K562 (cell line): ENCODE measurements at regions not wholly inside any gene's neighbourhood (a gene's known extent, or its start where the extent isn't known, plus 50 kb on each side); places are given as distances from the start of the nearest gene placed in this dataset.

ENCODE experiments used
- ATAC-seq: fragments of 200-7000 bp; cut with Tn5 transposase; 3 replicates; pipeline ENCODE4 v1.9.1; 2020; ENCODE audit warnings: moderate library complexity
- BruUV-seq: library from RNA; stranded (reverse); fragments of 400-500 nt; replicated peaks from 2 replicates; lab custom pipeline; 2021; lab: Mats Ljungman, UMichigan
- CTCF ChIA-PET: fragments of 300-600 bp; formaldehyde crosslinking; extraction: SDS; loops from one replicate; lab custom pipeline; 2021; ENCODE audit warnings: low intra/inter-chr PET ratio; lab: Yijun Ruan, JAX
- POLR2A ChIA-PET: fragments of 300-600, 350-650 bp; sonication (Branson Sonifier 250); formaldehyde crosslinking; extraction: SDS; loops from one replicate; lab custom pipeline; 2021; ENCODE audit warnings: antibody characterized with exemption, inconsistent platforms; lab: Yijun Ruan, JAX
- DNase-seq, 4 experiments: peaks; one replicate each; pipeline versions ENCODE4 v3.0.0 to v3.0.0-alpha.2; 2011 to 2018; ENCODE audit warnings: low spot score in 3 of 4, mixed read lengths in 3 of 4; ENCODE audit errors: extremely low read depth in 1 of 4
- FAIRE-seq: peaks from 2 replicates; lab custom pipeline; 2011; peaks lifted over from hg19 to GRCh38; lab: Jason Lieb, UNC
- H2AFZ ChIP-seq: 2 replicates; pipeline ENCODE4 v1.6.0; 2011; ENCODE audit warnings: low read depth, low read length, control low read depth, inconsistent platforms
- H3K27ac ChIP-seq: fragments of 200-600 bp; 3 replicates; pipeline ENCODE4 v1.8.0; 2011; ENCODE audit warnings: low read depth, mild to moderate bottlenecking, control low read depth, inconsistent platforms, low read length, moderate library complexity, mixed read lengths; ENCODE audit errors: extremely low read depth
- H3K27me3 ChIP-seq, 2 experiments: fragments of 300-600 bp in 1 of 2; 2 replicates in 1 of 2; 3 replicates in 1 of 2; pipeline versions ENCODE4 v1.6.0 to v1.8.0; 2011; ENCODE audit warnings: inconsistent platforms in 2 of 2, low read length in 2 of 2, mild to moderate bottlenecking in 1 of 2, mixed read lengths in 1 of 2, moderate library complexity in 1 of 2; ENCODE audit not compliant: control insufficient read depth in 2 of 2, insufficient read depth in 2 of 2
- H3K36me3 ChIP-seq: fragments of 300-600 bp; 3 replicates; pipeline ENCODE4 v1.8.0; 2011; ENCODE audit warnings: mild to moderate bottlenecking, low read length, inconsistent platforms; ENCODE audit not compliant: control insufficient read depth, insufficient read depth
- H3K4me1 ChIP-seq, 2 experiments: fragments of 200-600 bp in 1 of 2; replicated peaks in 1 of 2; 2 replicates in 1 of 2; 3 replicates in 1 of 2; pipeline versions ENCODE4 v1.5.1 to v1.8.0; 2011; ENCODE audit warnings: inconsistent platforms in 2 of 2, low read length in 2 of 2, mild to moderate bottlenecking in 1 of 2, mixed read lengths in 1 of 2, moderate library complexity in 1 of 2; ENCODE audit not compliant: control insufficient read depth in 2 of 2, insufficient read depth in 2 of 2
- H3K4me2 ChIP-seq: 2 replicates; pipeline ENCODE4 v1.6.1; 2011; ENCODE audit warnings: low read length, control low read depth, inconsistent platforms, mixed read lengths; ENCODE audit not compliant: insufficient read depth
- H3K4me3 ChIP-seq: fragments of 200-600 bp; sonication (generic), shearing (Covaris generic); 2 replicates; pipeline ENCODE4 v1.5.1; 2016; ENCODE audit warnings: control low read depth, inconsistent platforms
- H3K79me2 ChIP-seq: fragments of 200-600 bp; 3 replicates; pipeline ENCODE4 v1.8.0; 2011; ENCODE audit warnings: low read length, inconsistent platforms; ENCODE audit not compliant: control insufficient read depth, insufficient read depth
- H3K9ac ChIP-seq, 2 experiments: 2 replicates each; pipeline versions ENCODE4 v1.6.0 to v1.6.1; 2011; ENCODE audit warnings: low read depth in 2 of 2, low read length in 2 of 2, control low read depth in 1 of 2, inconsistent platforms in 1 of 2, mild to moderate bottlenecking in 1 of 2, mixed read lengths in 1 of 2; ENCODE audit not compliant: insufficient read depth in 1 of 2
- H3K9me1 ChIP-seq: one replicate; pipeline ENCODE4 v1.6.0; 2011; ENCODE audit warnings: inconsistent platforms, mild to moderate bottlenecking, low read length, moderate library complexity; ENCODE audit not compliant: control insufficient read depth, insufficient read depth
- H3K9me3 ChIP-seq: replicated peaks from 2 replicates; pipeline ENCODE4 v1.5.1; 2011; ENCODE audit warnings: low read depth, low read length, inconsistent platforms; ENCODE audit not compliant: control insufficient read depth, insufficient read depth
- H4K20me1 ChIP-seq: replicated peaks from 2 replicates; pipeline ENCODE4 v1.6.1; 2011; ENCODE audit warnings: low read length, inconsistent platforms, mixed read lengths; ENCODE audit not compliant: control insufficient read depth, insufficient read depth
- MCM5 ChIP-seq: fragments of 450-650 bp; IDR thresholded peaks from 2 replicates; pipeline ENCODE4 v1.6.1; 2016; ENCODE audit warnings: low read depth
- NR2C1 ChIP-seq, 2 experiments: fragments of 450-650 bp; IDR thresholded peaks; 2 replicates each; pipeline ENCODE4 v1.6.1; 2017; ENCODE audit warnings: mild to moderate bottlenecking in 2 of 2, antibody characterized with exemption in 1 of 2, inconsistent platforms in 1 of 2, missing compliant biosample characterization in 1 of 2, missing genetic modification characterization in 1 of 2
- SMAD3 ChIP-seq: fragments of 450-650 bp; formaldehyde crosslinking; conservative IDR thresholded peaks from 2 replicates; pipeline ENCODE4 v1.4.0; 2020; ENCODE audit warnings: mild to moderate bottlenecking
- SMC3 ChIP-seq: conservative IDR thresholded peaks from 2 replicates; pipeline ENCODE4 v1.6.1; 2011; ENCODE audit warnings: low read depth, low read length, improper control_type of control experiment; ENCODE audit not compliant: insufficient read depth
- whole genome bisulfite sequencing: fragments of 100-300 bp; shearing (Covaris generic); methylation state at CpG from one replicate; pipeline ENCODE4 v1.1.6; 2016; ENCODE audit warnings: low coverage, mixed read lengths; ENCODE audit not compliant: insufficient coverage; ENCODE audit errors: missing lambda C conversion rate; 5-methylcytosine and 5-hydroxymethylcytosine counted together
- in situ Hi-C: fragments of 300-500 bp; cut with MboI; formaldehyde crosslinking; loops from 4 replicates; pipeline ENCODE4 v1.15.0; 2018; ENCODE audit warnings: inconsistent platforms, mixed read lengths
- intact Hi-C: fragments of 100-400 bp; cut with micrococcal nuclease; formaldehyde crosslinking; loops from 2 replicates; pipeline ENCODE4 v1.14.2; 2022
- TF ChIP-seq, protein P1 (sequence below), 2 experiments: fragments of 450-650 bp in 1 of 2; sonication (generic) in 1 of 2; formaldehyde crosslinking in 1 of 2; IDR thresholded peaks; 2 replicates each; pipeline versions ENCODE4 v1.7.1 to v1.9.0; 2016 to 2022; ENCODE audit warnings: inconsistent platforms in 1 of 2, mild to moderate bottlenecking in 1 of 2, missing genetic modification reagents in 1 of 2
- TF ChIP-seq, protein P2 (sequence below): sonication (generic); formaldehyde crosslinking; IDR thresholded peaks from 2 replicates; pipeline ENCODE4 v1.8.1; 2023; ENCODE audit warnings: mild to moderate bottlenecking, missing genetic modification reagents

GRCh38 chr4:159476886-159477285 is 374.0 kb downstream of the RAPGEF2 start:
- Histone ChIP-seq H3K79me2 (no peaks in the 10 kb centered on the region), H4K20me1 (no peaks in the 10 kb centered on the region), H3K9ac (no peak overlapping the region), H3K9me1 (no peaks in the 10 kb centered on the region), H3K4me2 (no peak overlapping the region), H3K27me3 (no peaks in the 10 kb centered on the region; a peak in 1 of 5 replicates), H3K36me3 (no peaks in the 10 kb centered on the region), H3K9me3 (no peaks in the 10 kb centered on the region), H2AFZ (no peak overlapping the region), H3K4me1 (no peaks in the 10 kb centered on the region; a peak in 1 of 5 replicates), H3K4me3 (no peak overlapping the region), H3K27ac (no peak overlapping the region)
- no TSS peak for BruUV-seq
- POLR2A ChIA-PET, result interaction anchor here (0.7 kb wide), 1 partner anchor 14 kb away, joined by 3 read pairs; no protein-coding TSS in a partner anchor
- in situ Hi-C loops (no loop called here), intact Hi-C loops (no loop called here)
- ATAC-seq (no peak), FAIRE-seq (no peak), DNase-seq (no peak)
- WGBS, result 0% methylated on average over 1 of the region's 1 CpG
- CTCF ChIA-PET, result no interaction called here
- TF ChIP-seq SMAD3 (no peak), MCM5 (no peak), SMC3 (no peak), NR2C1 (IDR thresholded peaks at IDR 0.05) (no peak), NR2C1 (tag; IDR thresholded peaks at IDR 0.05) (no peak)
- TF ChIP-seq, protein P1, sequence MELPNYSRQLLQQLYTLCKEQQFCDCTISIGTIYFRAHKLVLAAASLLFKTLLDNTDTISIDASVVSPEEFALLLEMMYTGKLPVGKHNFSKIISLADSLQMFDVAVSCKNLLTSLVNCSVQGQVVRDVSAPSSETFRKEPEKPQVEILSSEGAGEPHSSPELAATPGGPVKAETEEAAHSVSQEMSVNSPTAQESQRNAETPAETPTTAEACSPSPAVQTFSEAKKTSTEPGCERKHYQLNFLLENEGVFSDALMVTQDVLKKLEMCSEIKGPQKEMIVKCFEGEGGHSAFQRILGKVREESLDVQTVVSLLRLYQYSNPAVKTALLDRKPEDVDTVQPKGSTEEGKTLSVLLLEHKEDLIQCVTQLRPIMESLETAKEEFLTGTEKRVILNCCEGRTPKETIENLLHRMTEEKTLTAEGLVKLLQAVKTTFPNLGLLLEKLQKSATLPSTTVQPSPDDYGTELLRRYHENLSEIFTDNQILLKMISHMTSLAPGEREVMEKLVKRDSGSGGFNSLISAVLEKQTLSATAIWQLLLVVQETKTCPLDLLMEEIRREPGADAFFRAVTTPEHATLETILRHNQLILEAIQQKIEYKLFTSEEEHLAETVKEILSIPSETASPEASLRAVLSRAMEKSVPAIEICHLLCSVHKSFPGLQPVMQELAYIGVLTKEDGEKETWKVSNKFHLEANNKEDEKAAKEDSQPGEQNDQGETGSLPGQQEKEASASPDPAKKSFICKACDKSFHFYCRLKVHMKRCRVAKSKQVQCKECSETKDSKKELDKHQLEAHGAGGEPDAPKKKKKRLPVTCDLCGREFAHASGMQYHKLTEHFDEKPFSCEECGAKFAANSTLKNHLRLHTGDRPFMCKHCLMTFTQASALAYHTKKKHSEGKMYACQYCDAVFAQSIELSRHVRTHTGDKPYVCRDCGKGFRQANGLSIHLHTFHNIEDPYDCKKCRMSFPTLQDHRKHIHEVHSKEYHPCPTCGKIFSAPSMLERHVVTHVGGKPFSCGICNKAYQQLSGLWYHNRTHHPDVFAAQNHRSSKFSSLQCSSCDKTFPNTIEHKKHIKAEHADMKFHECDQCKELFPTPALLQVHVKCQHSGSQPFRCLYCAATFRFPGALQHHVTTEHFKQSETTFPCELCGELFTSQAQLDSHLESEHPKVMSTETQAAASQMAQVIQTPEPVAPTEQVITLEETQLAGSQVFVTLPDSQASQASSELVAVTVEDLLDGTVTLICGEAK (IDR thresholded peaks at IDR 0.05), result no peak
- TF ChIP-seq, protein P1 (CRISPR knock-in tag; IDR thresholded peaks at IDR 0.05), result no peak
- TF ChIP-seq, protein P2, sequence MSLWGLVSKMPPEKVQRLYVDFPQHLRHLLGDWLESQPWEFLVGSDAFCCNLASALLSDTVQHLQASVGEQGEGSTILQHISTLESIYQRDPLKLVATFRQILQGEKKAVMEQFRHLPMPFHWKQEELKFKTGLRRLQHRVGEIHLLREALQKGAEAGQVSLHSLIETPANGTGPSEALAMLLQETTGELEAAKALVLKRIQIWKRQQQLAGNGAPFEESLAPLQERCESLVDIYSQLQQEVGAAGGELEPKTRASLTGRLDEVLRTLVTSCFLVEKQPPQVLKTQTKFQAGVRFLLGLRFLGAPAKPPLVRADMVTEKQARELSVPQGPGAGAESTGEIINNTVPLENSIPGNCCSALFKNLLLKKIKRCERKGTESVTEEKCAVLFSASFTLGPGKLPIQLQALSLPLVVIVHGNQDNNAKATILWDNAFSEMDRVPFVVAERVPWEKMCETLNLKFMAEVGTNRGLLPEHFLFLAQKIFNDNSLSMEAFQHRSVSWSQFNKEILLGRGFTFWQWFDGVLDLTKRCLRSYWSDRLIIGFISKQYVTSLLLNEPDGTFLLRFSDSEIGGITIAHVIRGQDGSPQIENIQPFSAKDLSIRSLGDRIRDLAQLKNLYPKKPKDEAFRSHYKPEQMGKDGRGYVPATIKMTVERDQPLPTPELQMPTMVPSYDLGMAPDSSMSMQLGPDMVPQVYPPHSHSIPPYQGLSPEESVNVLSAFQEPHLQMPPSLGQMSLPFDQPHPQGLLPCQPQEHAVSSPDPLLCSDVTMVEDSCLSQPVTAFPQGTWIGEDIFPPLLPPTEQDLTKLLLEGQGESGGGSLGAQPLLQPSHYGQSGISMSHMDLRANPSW (CRISPR knock-in tag), result no peak
